Keratinocyte (primary cell): ENCODE measurements at regions not wholly inside any gene's neighbourhood (a gene's known extent, or its start where the extent isn't known, plus 50 kb on each side); places are given as distances from the start of the nearest gene placed in this dataset.

Source experiments
- DNase-seq: peaks from one replicate; pipeline ENCODE4 v3.0.0-alpha.2; 2011; ENCODE audit warnings: low read depth, missing footprints, low spot score
- FAIRE-seq: peaks from 2 replicates; lab custom pipeline; 2011; peaks lifted over from hg19 to GRCh38; lab: Jason Lieb, UNC
- H2AFZ ChIP-seq: 2 replicates; pipeline ENCODE4 v1.6.0; 2012; ENCODE audit warnings: low read length, control low read depth, inconsistent platforms; ENCODE audit not compliant: control insufficient read depth
- H3K27ac ChIP-seq: 2 replicates; pipeline ENCODE4 v1.5.1; 2011; ENCODE audit warnings: low read length; ENCODE audit not compliant: control insufficient read depth, insufficient read depth
- H3K27me3 ChIP-seq: 3 replicates; pipeline ENCODE4 v1.6.0; 2011; ENCODE audit warnings: low read length; ENCODE audit not compliant: control insufficient read depth, insufficient read depth; ENCODE audit errors: extremely low read depth
- H3K36me3 ChIP-seq, 2 experiments: 2 replicates in 1 of 2; 3 replicates in 1 of 2; pipeline ENCODE4 v1.5.1; 2011; ENCODE audit warnings: low read length in 2 of 2, mild to moderate bottlenecking in 1 of 2; ENCODE audit not compliant: control insufficient read depth in 2 of 2, insufficient read depth in 2 of 2; ENCODE audit errors: extremely low read depth in 1 of 2
- H3K4me1 ChIP-seq: 3 replicates; pipeline ENCODE4 v1.5.1; 2011; ENCODE audit warnings: low read length; ENCODE audit not compliant: control insufficient read depth, insufficient read depth; ENCODE audit errors: extremely low read depth
- H3K4me2 ChIP-seq: 3 replicates; pipeline ENCODE4 v1.6.0; 2011; ENCODE audit warnings: low read depth, low read length; ENCODE audit not compliant: control insufficient read depth, insufficient read depth; ENCODE audit errors: extremely low read depth
- H3K4me3 ChIP-seq, 3 experiments: fragments of 200-600 bp in 1 of 3; sonication (generic) in 1 of 3; 2 replicates in 2 of 3; 3 replicates in 1 of 3; pipeline ENCODE4 v1.5.1; 2011 to 2016; ENCODE audit warnings: low read length in 3 of 3, mild to moderate bottlenecking in 3 of 3, control low read depth in 2 of 3, inconsistent platforms in 1 of 3, low read depth in 1 of 3, mixed read lengths in 1 of 3, mixed run types in 1 of 3, moderate library complexity in 1 of 3; ENCODE audit not compliant: control insufficient read depth in 2 of 3, insufficient read depth in 2 of 3; ENCODE audit errors: extremely low read depth in 1 of 3
- H3K79me2 ChIP-seq: 2 replicates; pipeline ENCODE4 v1.6.0; 2012; ENCODE audit warnings: low read length; ENCODE audit not compliant: control insufficient read depth, insufficient read depth
- H3K9ac ChIP-seq: 3 replicates; pipeline ENCODE4 v1.6.0; 2011; ENCODE audit warnings: low read length; ENCODE audit not compliant: control insufficient read depth, insufficient read depth; ENCODE audit errors: extremely low read depth
- H3K9me1 ChIP-seq: 3 replicates; pipeline ENCODE4 v1.6.0; 2011; ENCODE audit warnings: low read length; ENCODE audit not compliant: control insufficient read depth, insufficient read depth; ENCODE audit errors: extremely low read depth
- H3K9me3 ChIP-seq: 2 replicates; pipeline ENCODE4 v1.5.1; 2012; ENCODE audit warnings: low read depth, low read length; ENCODE audit not compliant: control insufficient read depth
- H4K20me1 ChIP-seq: 3 replicates; pipeline ENCODE4 v1.6.0; 2011; ENCODE audit warnings: low read length; ENCODE audit not compliant: control insufficient read depth, insufficient read depth; ENCODE audit errors: extremely low read depth
- CTCF ChIP-seq, 3 experiments: IDR thresholded peaks in 1 of 3; conservative IDR thresholded peaks in 1 of 3; optimal IDR thresholded peaks in 1 of 3; 2 replicates in 2 of 3; 3 replicates in 1 of 3; pipeline versions ENCODE3 to v1.5.1; 2011; ENCODE audit warnings: low read length in 3 of 3, mild to moderate bottlenecking in 3 of 3, moderate library complexity in 2 of 3, control low read depth in 1 of 3, inconsistent platforms in 1 of 3; ENCODE audit not compliant: insufficient read depth in 2 of 3; ENCODE audit errors: extremely low read depth in 1 of 3
- EZH2 ChIP-seq: IDR thresholded peaks from one replicate; pipeline ENCODE4 v1.6.1; 2012; ENCODE audit warnings: inconsistent platforms, mild to moderate bottlenecking, low read length, moderate library complexity
- dilution Hi-C: fragments of 300-500 bp; cut with MboI; formaldehyde crosslinking; loops from one replicate; pipeline ENCODE4 v1.7.0; 2020; ENCODE audit warnings: low sequenced_read_pairs; ENCODE audit not compliant: extremely low pct_ligation_motif_present

DNA sequence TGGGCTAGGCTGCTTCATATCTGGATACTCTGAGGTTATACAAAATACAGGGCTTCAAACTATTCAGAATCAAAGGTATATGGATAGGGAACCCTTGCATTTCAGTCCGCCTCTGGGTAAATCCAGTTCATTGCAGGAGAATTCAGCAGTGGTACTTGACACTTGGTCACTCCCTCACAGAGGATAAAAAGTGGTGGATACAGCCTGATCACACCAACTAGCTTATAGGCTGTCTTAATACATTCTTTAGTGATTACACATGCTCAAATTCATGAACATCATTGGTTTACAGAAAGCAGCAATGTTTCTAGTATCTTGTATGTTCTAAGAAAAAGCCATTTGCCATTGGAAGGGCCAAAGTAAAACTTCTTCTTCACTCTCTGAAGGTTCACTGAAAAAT, 104.8 kb upstream of the PDE5A start:
- Histone ChIP-seq H3K79me2 (no peaks in the 10 kb centered on the region), H3K9me1 (no peaks in the 10 kb centered on the region), H3K36me3 (no peaks in the 10 kb centered on the region), H3K27me3 (no peaks in the 10 kb centered on the region), H3K27ac (no peak overlapping the region), H3K4me2 (no peak overlapping the region), H3K4me3 (no peak overlapping the region), H2AFZ (no peak overlapping the region), H3K9ac (no peak overlapping the region), H4K20me1 (no peaks in the 10 kb centered on the region), H3K4me1 (no peaks in the 10 kb centered on the region), H3K9me3 (no peaks in the 10 kb centered on the region)
- DNase-seq (no peak), FAIRE-seq (no peak)
- dilution Hi-C loops = no loop called here
- TF ChIP-seq EZH2 = no peak
- no peak for TF ChIP-seq CTCF (optimal IDR thresholded peaks at IDR 0.05 in 1 of 3, IDR thresholded peaks at IDR 0.05 in 1 of 3, conservative IDR thresholded peaks at IDR 0.05 in 1 of 3; ENCODE audit: extremely low read depth in 1 of 3, insufficient read depth in 2 of 3, low read length in 3 of 3)

GRCh38 chr4:119731778-119732177, 103.2 kb upstream of the PDE5A start:
- no peak for DNase-seq
- TF ChIP-seq EZH2 = no peak
- no peak for TF ChIP-seq CTCF (optimal IDR thresholded peaks at IDR 0.05 in 1 of 3, IDR thresholded peaks at IDR 0.05 in 1 of 3, conservative IDR thresholded peaks at IDR 0.05 in 1 of 3; ENCODE audit: extremely low read depth in 1 of 3, insufficient read depth in 2 of 3, low read length in 3 of 3)
- no peaks in the 10 kb centered on the region for H3K9me1 ChIP-seq
- H3K27ac ChIP-seq = no peak overlapping the region
- no peak overlapping the region for H3K9ac ChIP-seq
- no peaks in the 10 kb centered on the region for H3K79me2 ChIP-seq
- no peak for FAIRE-seq
- no peaks in the 10 kb centered on the region for H3K4me1 ChIP-seq
- H4K20me1 ChIP-seq = no peaks in the 10 kb centered on the region
- no peak overlapping the region for H3K4me3 ChIP-seq
- H3K9me3 ChIP-seq = no peaks in the 10 kb centered on the region
- H3K27me3 ChIP-seq = no peaks in the 10 kb centered on the region
- no peak overlapping the region for H2AFZ ChIP-seq
- H3K36me3 ChIP-seq = no peaks in the 10 kb centered on the region
- dilution Hi-C loops = no loop called here
- no peak overlapping the region for H3K4me2 ChIP-seq
